CD4-positive, alpha-beta T cell treated with Interleukin-1 beta for 1 hour (primary cell): ENCODE measurements at regions not wholly inside any gene's neighbourhood (a gene's known extent, or its start where the extent isn't known, plus 50 kb on each side); places are given as distances from the start of the nearest gene placed in this dataset.
"Not testable (repeated sequence)": the region's sequence is repeated elsewhere in the genome, so short reads cannot be mapped to it uniquely, and the experiment has no call there.

ENCODE experiments used
- DNase-seq, 2 donors: peaks; one replicate each; pipeline ENCODE4 v3.0.0-alpha.2; 2020 to 2022

- no peak for DNase-seq
Observed at GRCh38 chr9:75197561-75197960, 109.2 kb downstream of the OSTF1 start.

- DNase-seq = no peak
Observed at GRCh38 chr9:75198436-75198835, 110.1 kb downstream of the OSTF1 start.

GRCh38 chr9:75200892-75201470 lies 112.7 kb downstream of the OSTF1 start:
- peak in 1 of 2 donors; percentile 54 for DNase-seq

GRCh38 chr9:75201480-75202209 lies 113.3 kb downstream of the OSTF1 start:
- no peak for DNase-seq

GRCh38 chr9:75207997-75208396 lies 119.7 kb downstream of the OSTF1 start:
- not testable (repeated sequence) for DNase-seq

- no peak for DNase-seq
Observed at GRCh38 chr9:75210215-75210614, 121.9 kb downstream of the OSTF1 start.

GRCh38 chr9:75213765-75214164 lies 125.5 kb downstream of the OSTF1 start:
- no peak for DNase-seq

GRCh38 chr9:75226403-75227139 lies 138.3 kb downstream of the OSTF1 start:
- DNase-seq = no peak

- DNase-seq = no peak
Observed at GRCh38 chr9:75228893-75229292, 140.6 kb downstream of the OSTF1 start.

GRCh38 chr9:75229605-75230332 lies 141.5 kb downstream of the OSTF1 start:
- DNase-seq = no peak

GRCh38 chr9:75230469-75230868 lies 142.2 kb downstream of the OSTF1 start:
- DNase-seq = no peak

GRCh38 chr9:75231167-75231566 lies 142.9 kb downstream of the OSTF1 start:
- no peak for DNase-seq

- no peak for DNase-seq
Observed at GRCh38 chr9:75233011-75233410, 144.7 kb downstream of the OSTF1 start.

- DNase-seq = no peak
Observed at GRCh38 chr9:75235632-75236031, 147.3 kb downstream of the OSTF1 start.

- peak; percentile 32 to 63 for DNase-seq
Observed at GRCh38 chr9:75238311-75238976, 150.1 kb downstream of the OSTF1 start.

- peak; percentile 1 to 48 for DNase-seq
Observed at GRCh38 chr9:75239176-75239575, 150.9 kb downstream of the OSTF1 start.

GRCh38 chr9:75242426-75242825 lies 154.1 kb downstream of the OSTF1 start:
- DNase-seq = no peak

GRCh38 chr9:75246949-75247348 lies 158.6 kb downstream of the OSTF1 start:
- no peak for DNase-seq

GRCh38 chr9:75265525-75265972 lies 177.2 kb downstream of the OSTF1 start:
- DNase-seq = peak; percentile 13 to 51

- no peak for DNase-seq
Observed at GRCh38 chr9:75269197-75269596, 180.9 kb downstream of the OSTF1 start.

- not testable (repeated sequence) for DNase-seq
Observed at GRCh38 chr9:75273055-75273454, 184.7 kb downstream of the OSTF1 start.

GRCh38 chr9:75274781-75275180 lies 186.5 kb downstream of the OSTF1 start:
- DNase-seq = no peak

GRCh38 chr9:75282047-75282446 lies 193.7 kb downstream of the OSTF1 start:
- DNase-seq = no peak
